Activated CD4-positive, alpha-beta T cell treated with anti-CD3 and anti-CD28 coated beads for 24 hours (primary cell): ENCODE measurements at regions not wholly inside any gene's neighbourhood (a gene's known extent, or its start where the extent isn't known, plus 50 kb on each side); places are given as distances from the start of the nearest gene placed in this dataset.

Experiments used
- DNase-seq, 2 donors: peaks; one replicate each; pipeline ENCODE4 v3.0.0-alpha.2; 2020; ENCODE audit warnings: low read depth in 2 of 2

DNA sequence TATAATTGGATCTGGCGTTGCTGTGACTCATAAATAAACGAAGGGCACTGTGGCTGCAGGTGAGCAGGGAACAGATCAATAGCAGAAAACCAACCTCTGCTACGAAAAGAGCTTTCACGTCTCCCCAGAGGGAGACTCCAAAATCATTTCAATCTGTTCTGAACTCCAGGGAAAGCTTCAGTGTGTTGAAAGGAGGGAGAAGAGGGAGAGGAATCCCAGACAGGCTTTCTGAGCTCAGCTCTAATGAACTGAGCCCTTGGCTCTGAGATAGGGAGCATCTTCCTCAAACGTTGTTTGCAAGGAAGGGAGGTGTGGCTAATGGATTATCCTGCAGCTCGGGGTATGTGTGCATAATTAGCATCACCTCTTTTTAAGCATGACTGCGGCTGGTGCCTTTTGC, 288.0 kb upstream of the IRX4 start:
- no peak for DNase-seq

DNA sequence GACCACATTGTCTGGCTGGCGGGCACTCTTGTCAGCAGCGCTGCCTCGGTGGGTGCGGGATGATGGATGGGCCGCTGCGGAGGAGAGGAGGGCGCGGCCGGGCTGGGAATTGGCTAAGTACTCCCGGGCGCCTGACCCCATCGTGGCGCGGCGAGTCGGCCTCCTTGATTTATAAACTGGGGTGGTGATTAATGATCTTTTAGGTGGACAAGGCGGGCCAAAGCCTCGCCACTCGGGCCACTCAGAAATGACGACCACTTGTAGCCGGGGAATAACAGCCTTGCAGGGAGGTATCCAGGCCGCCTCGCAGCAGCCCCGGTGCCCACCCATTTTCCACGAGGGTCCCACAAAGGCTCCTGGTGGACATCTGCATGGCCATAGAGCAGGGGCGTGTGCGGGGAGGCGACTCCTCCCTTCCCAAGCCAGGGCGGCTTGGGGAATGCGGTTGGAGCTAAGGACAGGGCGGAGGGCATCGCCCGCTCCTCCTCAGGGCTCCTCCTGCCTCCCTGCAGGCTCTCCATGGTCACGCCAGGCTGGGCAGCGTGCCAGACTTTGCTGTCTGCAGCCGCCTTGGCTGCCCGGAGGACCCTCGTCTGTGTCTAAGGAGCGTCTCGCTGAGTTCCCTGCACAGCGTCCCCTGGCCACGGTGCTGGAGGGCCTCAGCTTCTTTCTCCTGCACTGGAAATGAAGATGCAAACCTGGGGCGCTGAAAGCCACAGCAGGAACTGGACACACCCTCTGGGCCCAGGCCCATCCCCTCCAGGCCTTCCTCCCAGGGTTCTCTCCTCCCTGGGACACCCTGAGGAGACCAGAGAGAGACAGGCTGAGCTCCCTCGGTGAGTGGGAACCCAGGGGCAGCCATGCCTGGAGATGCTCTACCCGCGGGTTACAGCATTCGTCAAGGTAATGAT, 287.4 kb upstream of the IRX4 start:
- DNase-seq = no peak

DNA sequence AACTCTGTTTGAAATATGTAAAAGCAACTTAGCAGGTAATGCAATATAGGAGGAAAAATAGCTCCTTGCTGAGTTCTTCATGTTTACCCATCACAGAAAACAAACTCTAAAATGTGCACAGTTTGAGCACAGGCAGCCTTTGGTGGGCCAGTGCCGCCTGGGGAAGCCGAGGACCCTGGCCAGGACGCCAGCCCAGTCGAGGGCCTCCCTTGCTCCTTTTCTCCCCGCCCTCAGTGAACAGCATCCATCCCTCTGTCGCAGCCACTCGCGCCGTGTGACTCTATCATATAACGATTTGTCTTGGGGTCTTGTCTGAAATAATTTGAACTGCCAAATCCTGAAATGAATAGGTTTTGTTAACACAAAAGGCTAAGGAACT, 286.7 kb upstream of the IRX4 start:
- no peak for DNase-seq

GRCh38 chr5:2168601-2169429, 286.1 kb upstream of the IRX4 start:
- no peak for DNase-seq

DNA sequence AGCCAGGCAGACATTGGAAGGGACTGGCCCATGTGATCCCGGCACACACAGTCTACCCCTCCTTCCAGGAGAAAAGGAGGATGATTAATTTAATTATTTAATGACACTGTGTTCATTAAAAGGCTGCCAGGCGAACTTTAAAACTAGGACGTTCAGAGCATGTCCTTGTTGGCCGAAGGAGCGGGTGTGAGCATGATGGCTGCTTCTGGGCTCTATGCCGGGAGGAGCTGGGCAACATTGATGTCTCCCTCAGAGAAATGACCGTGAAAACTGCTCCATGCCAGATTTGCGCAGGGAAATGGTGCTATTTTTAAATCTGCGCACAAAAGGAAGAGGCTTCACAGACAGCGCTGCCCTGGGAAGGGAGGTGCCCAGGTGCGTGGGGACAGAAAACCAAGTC, 284.9 kb upstream of the IRX4 start:
- DNase-seq = no peak

DNA sequence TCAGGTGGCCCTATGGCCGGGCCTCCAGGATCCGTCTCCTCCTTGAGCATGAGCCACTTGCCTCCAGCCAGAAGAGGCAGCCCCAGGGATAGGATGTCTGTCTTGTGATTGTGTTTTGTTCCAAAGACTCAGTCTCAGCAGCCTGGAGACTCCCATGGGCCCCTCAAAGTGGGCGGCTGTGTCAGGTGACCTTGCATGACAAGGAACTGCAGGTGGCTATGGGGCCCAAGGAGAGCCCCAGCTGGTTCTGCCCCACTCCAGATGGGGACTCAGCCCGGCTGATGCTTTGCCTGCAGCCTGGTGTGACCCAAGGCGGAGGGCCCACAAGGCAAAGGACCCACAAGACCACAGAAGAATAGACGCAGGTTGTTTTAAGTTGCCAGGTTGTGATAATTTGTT, 284.3 kb upstream of the IRX4 start:
- no peak for DNase-seq

DNA sequence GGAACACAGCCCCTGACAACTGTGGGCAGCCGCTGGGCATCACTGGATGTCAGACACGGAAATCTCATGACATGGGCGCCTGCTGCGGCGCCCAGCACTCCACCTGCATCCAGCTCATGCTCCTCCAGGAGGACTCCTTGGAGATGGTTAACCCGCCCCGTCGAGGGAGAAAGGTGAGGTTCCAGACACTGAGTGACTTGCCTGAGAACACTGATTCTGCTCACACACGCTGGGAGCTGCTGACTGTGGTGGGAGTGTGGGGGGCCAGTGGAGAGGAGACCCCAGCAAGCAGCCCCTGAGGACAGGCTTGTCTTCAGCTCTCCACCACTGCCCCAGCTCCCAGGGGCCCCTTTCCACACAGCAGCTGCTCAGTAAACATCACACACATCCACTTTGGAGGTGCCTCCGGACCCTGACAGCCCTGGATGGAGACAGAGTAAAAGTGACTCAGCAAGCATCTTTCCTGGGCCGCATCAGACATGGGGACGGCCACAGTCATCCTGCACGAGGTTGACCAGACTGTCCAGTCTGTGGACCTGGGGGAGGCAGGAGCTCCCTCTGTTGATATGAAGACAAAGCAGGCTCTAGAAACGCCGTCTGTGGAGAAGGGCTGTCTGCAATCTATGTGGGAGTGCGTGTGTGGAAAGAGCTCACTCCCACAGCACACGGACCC, 283.7 kb upstream of the IRX4 start:
- DNase-seq = no peak

DNA sequence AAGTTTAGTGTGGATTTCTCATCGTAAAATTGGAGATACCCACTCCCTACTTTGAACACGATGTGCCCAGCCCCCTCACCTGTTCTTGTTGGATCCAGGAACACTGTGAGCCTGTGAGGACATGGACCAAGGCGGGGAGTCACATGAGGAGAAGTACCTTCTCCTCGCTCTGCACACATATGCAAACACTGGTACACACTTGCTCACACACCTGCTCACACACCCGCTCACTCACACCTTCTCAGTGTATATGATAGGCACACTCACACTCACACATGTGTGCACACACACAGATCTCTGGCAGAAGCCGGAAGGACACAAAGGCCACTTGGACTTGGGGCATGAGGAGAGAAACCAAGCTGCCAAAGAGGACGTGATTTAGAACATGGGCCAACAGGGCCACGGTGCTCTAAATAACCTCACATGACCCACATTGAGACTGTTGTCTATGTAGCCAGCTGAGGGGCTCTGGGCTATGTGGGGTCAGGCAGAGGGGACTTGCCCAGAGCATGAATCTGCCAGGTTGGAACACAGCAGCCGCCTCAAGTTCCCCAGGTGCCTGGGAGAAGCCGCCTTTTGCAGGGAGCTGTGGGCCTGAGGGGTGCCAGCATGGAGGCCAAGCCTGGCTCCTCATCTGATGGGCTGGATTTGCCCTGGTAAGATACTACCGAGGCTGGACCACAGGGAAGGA, 283.0 kb upstream of the IRX4 start:
- no peak for DNase-seq

DNA sequence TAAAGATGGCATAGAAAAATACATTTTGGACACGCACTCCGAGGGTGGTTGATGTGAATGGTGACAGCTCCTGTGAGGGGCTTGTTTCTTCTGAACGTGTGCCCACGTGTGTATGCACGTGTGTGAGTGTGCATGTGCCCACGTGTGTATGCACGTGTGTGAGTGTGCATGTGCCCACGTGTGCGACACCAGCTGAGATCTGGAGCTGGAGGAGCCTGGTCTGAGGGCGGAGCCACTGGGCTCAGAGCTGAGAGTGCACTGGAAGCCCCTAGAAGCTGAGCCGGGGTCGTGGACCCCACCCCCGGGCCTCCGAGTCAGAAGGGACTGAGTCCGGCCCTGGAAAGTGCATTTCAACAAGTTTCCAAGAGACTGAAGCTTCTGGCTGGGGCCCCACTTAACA, 282.5 kb upstream of the IRX4 start:
- no peak for DNase-seq

GRCh38 chr5:2164586-2164985, 281.9 kb upstream of the IRX4 start:
- no peak for DNase-seq

DNA sequence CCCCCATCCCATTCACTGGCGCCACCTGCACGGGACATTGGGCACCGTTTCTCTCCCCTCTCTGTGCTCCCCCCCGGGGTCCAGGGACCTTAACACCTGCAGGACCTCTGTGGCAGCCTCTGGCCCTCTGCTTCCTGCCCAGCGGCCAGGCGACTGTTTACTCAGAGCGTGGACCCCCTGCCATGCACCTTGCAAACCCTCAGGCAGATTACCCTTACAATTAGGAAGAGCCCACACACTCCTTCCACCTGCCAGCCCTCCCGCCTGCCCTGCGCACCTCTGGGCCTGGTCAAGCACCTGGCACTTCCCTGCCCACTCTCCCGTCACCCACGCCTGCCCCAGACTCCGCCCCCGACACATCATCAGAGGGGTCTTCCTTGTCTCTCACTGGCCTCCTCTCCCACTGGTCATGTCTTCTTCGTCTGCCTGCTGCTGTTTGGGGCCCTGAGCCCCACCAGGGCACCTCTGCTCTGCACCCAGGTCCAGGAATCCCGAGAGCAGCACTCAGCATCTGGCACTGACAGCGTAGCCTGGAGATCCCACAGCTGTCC, 281.3 kb upstream of the IRX4 start:
- DNase-seq = no peak

GRCh38 chr5:2163060-2163856, 280.5 kb upstream of the IRX4 start:
- no peak for DNase-seq

GRCh38 chr5:2160811-2161210, 278.1 kb upstream of the IRX4 start:
- no peak for DNase-seq

DNA sequence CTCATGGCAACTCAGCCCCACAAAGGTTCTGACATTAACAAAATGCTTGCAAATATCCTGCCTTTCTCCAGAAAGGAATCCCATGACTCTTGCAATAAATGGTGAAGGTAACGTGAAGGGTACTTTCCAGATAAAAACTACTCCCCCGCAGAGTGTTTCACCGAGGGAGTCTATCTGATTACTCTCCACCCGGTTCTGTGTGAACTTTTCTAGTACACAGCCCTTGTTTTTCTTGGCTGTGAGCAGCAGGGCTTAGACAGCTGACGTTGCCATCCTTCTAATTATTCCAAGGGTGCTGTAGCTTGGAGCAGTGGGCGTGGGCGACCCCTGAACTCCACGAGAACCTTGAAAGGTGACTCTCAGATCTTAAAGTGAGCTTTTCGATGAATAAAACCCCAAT, 276.0 kb upstream of the IRX4 start:
- no peak for DNase-seq

- DNase-seq = no peak
Observed at GRCh38 chr5:2158109-2158508, 275.4 kb upstream of the IRX4 start.

DNA sequence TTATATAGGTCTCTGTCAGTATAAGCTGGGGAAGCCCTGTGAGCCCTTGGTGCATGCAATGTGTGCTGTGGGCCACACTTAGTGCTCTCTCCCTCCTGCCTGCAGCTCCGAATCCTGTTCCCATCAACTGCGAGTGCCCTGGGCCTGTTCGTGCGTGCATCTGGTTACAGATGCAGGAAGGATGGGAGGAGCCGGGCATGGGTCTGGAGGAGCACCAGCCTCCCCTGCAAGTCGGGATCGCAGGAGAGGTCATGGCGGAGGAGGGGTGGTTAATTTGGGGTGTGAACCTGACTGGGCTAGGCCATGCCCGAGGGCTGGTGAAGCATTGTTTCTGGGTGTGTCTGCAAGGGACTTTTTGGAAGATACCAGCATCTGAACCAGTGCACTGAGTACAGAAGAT, 274.6 kb upstream of the IRX4 start:
- no peak for DNase-seq

- DNase-seq = no peak
Observed at GRCh38 chr5:2156358-2157059, 273.8 kb upstream of the IRX4 start.

GRCh38 chr5:2155556-2155955, 272.8 kb upstream of the IRX4 start:
- no peak for DNase-seq

DNA sequence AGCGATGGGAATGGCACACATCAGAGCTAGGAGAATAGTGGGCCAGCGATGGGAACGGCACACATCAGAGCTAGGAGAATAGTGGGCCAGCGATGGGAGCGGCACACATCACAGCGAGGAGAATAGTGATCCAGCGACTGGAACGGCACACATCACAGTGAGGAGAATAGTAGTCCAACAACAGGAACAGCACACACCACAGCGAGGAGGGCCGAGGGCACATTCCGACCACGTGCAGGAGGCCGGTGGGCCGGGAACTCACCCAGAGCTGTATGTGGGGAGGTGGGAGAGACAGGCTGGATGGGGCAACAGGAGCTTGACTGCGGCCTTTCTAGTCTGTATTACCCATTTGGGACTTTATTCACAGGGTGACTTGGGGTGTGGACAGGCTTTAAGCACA, 271.1 kb upstream of the IRX4 start:
- DNase-seq = no peak

DNA sequence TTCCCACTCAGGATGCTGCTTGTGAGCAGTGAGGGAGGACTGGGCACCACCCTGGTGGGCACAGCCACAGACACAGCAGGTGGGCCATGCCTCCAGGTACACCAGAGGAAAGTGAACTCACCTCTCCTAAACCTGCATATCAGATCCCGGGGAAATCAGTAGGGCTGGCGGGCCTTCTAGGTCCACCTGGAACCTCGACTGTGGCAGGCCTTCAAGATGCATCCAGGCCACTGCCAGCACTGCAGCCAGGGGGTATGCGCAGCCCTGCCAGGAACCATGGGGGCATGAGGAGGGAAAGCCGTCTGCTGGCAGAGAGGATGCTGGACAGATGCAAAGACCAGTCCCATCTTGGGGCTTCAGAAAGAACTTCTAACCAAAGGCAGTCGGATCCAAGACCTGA, 270.6 kb upstream of the IRX4 start:
- no peak for DNase-seq
